HG02610 (cell line): ENCODE measurements at regions not wholly inside any gene's neighbourhood (a gene's known extent, or its start where the extent isn't known, plus 50 kb on each side); places are given as distances from the start of the nearest gene placed in this dataset.

Source experiments
- ATAC-seq: cut with Tn5 transposase; IDR thresholded peaks from one replicate; pipeline ENCODE4 v1.9.1; 2021; ENCODE audit warnings: mild to moderate bottlenecking, moderate library complexity; ENCODE audit not compliant: unreplicated experiment

DNA sequence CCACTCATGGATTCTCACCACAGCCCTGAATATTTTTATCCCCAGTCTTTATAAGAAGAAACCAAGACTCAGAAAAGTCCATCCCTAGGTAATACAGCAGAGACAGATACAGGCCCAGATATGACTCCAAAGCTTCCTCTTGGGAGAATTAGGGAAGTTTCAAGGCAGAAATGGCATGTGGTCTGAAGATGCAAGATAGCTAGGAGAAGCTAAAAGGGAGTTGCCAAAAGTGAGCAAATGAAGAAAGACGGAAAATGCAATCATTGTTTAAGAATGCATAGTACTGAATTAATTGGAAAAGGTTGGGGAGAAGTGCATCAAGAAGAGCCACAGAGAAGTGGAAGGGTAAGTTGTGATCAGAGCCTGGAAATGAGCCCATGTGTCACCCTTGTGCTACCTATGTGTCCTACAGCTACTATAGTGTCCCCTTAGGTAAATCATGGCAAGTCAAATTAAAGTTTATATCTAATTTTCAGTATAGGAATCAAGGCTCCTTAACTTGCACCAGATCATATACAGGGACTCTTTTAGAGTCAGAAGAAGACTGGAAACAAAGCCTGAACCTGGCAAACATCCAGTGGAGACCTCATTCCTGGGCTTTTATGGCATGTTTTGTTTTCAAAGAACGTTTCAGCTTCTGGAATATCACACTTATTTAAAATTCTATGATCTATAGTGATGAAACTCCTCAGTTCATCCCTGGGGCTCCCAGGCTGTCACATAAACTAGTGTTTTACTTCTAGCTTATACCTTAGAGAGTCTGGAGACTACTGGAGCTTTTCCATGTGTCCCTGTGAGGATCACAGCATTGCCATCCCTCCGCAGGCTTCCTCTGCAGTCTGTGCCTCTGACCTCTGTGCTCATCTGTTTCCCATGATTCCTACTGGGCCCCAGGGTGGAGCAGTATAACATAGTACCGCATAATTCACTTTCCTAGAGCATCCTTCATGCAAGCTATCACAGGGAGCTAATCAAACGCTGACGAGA lies 189.0 kb upstream of the CDKN3 start:
- no peak for ATAC-seq

- ATAC-seq, result no peak
These were observed 188.1 kb upstream of the CDKN3 start for GRCh38 chr14:54208751-54209150.

DNA sequence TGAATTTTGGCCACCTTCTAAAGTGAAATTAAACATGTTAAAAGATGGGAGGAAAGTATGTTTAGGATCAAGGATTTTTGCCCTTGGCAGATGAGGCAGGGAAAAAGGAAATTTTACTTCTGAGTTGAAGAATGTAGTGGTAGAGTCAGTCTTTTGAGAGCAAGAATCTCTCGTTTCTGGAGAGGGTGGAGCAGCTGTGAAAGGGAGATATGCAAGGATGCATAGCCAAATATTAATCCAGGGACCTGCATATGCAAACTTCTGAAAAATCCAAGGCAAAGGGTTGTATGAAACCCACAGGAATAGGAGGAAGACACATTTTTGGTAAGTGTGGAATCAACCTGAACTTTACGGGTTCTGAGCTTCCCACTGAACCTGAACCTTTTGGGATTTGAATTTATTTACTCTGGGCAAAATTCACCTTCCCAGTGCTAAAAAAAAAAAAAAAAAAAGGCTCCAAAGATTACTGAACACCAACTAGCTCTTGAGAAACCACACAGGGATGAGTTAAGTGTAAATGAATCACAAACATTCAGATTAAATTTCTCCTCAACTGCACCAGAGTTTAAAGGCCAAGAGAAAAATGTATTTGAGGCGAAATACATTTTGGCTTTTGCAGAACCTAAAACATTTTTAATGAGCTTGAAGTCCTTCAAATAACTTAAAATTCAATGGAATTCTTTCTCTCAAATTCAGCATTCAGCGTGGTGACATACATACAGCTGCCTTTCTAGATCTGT lies 187.1 kb upstream of the CDKN3 start:
- ATAC-seq, result no peak

DNA sequence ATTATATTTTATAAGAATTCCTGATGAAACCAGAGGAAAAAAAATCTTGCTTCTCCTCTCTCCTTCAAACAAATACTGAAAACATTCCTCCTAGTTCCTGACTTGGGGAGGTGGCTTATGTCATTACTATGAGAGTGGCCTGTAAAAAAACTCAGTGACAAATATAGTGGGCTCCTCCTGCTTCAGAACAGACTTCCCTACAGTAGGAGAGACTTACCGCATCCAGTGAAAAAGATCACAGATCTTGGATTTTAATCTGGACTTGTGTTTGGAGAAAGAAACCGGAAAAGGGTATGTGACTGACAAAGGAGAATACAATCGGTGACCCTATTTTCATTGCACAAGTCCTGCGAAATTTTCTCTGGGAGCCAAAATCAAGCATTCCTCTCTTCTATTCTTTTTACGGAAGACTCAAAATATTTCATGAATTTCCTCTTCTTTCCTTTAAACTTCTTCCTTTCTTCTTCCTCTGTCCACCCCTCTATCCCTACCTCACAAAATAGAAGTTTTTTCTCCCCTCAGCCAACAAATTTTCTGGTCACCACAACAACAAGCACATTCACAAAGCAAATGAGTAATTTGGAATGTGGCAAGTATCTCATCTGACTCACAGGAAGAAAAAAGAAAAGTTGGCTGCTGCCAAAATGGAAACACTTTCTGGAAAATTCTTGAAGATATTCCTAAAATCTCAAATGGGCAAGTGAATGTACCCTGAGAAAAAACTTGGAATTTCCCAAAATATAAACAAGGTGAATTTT lies 185.1 kb upstream of the CDKN3 start:
- no peak for ATAC-seq

DNA sequence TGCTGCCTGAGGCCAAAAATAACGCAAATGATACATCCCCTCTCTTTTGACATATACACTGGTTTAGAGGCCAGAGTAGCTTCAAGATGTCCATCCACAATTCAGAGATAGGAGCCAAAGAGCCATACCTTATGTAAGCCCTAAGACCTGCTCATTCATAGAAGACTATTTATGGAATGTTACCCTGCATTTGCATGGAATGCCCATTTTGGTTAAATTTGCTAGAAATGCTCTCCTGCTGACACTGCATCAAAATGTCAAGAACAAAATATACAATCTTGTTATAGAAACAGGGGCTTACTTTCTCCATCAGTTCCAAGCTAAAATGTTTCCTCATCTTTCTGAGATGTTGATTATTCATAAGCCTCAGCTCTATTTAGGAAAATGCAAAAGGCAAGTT lies 183.3 kb upstream of the CDKN3 start:
- no peak for ATAC-seq

DNA sequence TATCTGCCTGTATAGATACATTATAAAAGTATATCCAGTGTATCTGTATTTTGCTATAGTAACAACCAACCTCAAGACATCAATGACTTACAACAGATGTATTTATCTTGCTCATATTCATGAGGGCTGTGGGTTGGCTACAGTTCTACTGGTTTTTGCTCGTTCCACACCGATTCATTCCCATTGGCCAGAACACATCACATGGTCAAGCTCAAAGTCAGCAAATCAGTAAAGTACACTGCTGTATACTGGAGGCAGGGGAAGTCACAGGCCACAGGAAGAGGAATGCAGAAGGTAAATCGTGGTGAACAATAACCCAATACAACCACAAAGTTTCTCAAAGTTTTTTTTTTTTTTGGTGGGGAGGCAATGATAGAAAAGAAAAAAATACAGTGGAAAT lies 180.0 kb upstream of the CDKN3 start:
- no peak for ATAC-seq

DNA sequence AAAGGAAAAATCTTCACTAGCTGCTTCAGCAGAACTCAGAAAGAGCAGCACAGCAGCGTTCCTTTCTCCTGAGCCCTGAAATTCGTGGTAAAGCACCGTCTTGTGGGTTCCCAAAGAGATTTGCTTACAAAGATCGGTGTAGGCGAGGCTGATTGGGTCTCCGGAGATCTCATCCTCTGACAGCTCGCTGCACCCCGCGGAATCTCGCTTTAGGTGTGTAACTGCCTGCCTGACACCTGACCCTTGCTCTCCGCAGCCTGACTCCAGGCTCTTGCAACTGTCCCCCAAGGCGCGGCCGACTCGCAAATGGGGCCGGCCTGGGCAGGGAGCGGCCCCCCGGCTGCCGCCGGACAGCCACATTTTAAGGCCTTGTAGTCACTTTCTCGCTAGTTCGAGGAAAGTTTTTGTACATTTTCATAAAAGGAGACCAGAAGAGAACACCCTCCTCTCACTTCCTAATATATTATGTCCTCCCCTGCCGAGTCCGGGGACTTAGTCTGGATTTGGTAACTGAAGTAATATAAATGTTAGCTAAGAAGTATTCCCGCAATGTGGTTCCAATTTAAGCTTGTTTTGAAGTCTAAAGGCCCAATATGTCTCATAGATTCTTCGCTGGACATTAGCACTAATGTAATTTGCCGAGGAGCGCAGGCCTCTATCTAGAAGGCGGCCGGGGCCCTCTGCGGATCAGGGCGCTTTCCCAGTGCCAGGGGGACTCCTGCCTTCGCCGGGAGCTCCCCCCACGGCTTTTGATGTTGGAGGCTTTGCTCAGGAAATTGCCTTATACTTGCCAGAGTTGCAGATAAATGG lies 177.3 kb upstream of the CDKN3 start:
- no peak for ATAC-seq

DNA sequence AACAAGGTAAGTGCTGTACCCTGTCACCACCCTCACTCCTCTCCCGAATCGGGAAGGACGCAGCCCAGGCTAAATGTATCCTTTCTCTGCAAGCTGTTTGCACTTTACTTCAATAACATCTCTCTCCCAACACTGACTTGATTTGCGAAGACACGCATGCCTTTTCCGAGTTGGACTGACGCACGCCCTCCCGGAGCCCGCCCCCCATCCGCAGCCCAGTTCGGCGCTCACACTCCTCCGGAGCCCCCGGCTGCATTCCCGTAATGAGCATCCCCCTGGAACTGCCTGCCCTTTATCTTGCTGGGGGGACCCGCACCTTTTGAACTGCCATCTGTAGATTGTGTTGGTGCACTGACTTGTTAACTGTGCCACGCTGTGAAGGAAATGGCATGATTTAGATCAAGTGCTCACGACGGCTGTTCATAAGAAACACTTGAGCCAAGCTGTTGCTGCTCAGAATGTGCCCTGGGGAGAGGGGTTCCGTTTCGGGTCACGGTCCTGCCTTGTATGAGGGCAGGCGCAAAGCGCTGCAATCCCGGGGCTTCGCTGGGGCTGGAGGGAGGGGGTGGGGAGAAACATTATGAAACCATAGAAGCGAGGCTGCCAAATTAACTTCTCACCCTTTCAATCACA lies 176.6 kb upstream of the CDKN3 start:
- ATAC-seq, result no peak

GRCh38 chr14:54220704-54221431 lies 175.9 kb upstream of the CDKN3 start:
- ATAC-seq, result no peak

DNA sequence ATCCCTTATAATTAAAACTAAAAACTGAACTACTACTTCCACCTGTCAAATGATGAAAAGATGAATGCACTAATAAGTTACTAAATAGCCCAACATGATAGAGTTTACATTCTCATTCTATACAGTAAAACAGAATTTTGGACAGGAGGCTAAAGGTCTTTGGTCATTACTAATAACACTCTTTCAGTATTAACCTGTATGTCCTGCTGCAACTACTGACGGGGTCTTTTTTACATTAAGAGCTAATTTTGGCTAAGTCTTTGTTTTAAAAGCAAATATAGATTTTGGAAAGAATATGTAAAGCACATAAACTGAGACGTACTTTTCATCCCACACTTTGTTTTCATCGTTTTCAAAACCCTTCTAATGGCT lies 175.4 kb upstream of the CDKN3 start:
- no peak for ATAC-seq

DNA sequence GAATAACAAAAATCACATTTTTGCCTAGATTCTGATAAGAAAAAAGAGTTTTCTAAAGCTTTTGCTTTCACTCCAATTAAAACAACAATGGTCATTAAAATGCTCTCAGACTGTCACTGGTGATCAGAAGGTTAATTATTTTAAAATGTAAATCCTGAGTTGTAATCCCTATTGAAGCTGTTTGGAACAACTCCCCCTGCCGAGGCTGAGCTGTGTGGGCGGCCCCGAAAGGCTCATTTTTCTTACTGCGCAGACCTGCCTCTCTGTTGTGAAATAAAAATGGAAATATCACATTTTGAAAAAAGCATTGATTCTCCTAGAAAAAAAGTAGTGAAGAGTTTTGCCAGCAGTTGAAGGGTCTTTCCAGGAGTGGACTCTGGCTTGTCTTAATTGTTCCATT lies 174.8 kb upstream of the CDKN3 start:
- no peak for ATAC-seq

DNA sequence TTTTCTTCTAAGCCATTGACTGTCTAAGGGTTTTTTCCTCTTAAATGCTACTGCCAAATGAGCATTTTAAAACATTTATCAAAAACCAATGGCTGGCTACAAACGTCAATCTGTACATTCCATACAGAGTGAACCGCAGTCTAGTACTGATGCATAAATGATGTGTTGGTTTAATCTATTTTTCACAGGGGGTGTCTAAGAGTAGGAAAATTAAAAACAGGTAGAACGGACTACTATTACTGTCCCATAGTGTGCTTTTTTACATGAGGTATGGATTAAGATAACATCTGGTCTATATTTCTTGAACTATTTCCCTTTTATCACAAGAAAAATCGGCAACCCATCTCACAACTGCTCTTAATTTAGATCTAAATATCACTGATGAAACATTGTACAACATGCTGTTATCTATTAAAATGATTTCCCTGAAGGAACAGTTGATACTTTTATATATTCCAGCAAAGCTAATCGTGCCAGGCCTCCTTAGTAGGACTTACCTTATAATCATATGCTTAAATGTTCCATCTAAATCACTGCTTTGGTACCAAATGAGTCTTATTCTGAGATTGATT lies 172.9 kb upstream of the CDKN3 start:
- ATAC-seq, result no peak

GRCh38 chr14:54225457-54226060 lies 171.2 kb upstream of the CDKN3 start:
- ATAC-seq, result no peak

DNA sequence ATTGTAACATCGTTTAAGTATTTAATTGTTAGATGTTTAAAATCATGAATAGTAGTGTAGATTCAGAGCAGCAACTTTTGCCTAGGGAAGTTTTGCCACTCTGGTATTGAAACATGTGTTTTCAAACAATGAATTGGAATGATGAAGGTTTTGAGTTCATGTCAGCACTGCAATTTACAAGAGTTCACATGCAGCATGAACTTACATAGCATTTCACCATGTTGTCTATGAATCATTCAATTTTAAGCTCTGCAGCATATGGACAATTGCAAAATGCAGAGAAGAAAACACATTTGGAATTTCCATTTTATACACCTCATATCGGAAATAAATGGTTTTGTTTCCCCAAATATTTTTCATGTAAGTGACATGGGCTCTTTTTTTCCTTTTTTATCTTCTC lies 170.7 kb upstream of the CDKN3 start:
- ATAC-seq, result no peak

DNA sequence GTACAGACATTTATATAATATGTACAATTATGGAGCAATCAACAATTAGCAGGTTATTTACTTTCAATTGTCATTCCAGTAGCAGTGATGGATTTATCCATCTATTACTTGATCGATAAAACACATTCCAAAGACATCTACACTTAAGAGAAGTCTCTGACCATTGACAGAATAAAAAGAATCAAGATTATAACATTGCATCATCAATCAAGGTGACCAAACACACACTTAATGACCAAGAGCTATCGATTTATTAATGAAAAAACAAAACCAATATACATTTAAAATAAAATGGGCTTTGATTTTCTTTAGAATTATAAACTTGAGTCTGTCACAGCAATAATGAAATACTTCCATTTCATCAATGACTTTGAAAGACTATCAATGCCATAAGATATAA lies 170.2 kb upstream of the CDKN3 start:
- ATAC-seq, result no peak

GRCh38 chr14:54229136-54229535 lies 167.7 kb upstream of the CDKN3 start:
- ATAC-seq, result no peak

DNA sequence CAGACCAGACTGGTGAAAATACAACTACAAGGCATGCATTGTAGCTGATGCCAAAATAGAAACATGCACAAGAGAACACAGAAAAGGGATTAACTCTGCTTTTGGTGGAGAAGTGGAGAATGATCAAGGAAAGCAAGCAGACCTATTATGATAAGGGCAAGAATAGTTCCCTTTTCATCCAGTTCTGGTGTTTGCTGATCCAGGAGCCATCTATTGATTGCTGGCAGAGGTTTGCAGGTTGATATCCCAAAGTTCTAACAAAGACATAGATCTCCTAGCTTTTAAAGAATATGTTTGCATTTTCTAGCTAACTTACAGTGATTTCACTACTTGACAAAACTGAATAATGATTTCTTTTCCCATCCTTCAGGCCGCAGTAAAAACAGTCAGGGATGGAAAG lies 166.2 kb upstream of the CDKN3 start:
- ATAC-seq, result no peak

- no peak for ATAC-seq
These were observed 164.1 kb upstream of the CDKN3 start for GRCh38 chr14:54232735-54233134.

DNA sequence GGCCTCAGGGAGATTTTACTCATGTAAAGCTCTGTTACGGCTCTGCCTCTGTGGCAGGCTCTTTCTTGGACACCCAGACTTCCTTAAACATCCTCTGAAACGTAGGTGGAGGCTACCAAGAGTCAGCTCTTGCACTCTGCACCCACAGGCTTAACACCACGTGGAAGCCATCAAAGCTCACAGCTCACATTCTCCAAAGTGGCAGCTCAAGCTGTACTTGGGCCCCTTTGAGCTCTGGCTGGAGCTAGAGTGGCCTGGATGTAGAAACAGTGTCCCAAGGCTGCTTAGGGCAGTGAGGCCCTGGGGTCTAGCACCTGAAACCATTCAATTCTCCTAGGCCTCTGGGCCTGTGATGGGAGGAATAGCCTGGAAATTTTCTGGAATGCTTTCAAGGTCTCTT lies 155.3 kb upstream of the CDKN3 start:
- no peak for ATAC-seq
